ENCODE measurements at regions not wholly inside any gene's neighbourhood (a gene's known extent, or its start where the extent isn't known, plus 50 kb on each side); places are given as distances from the start of the nearest gene placed in this dataset.

DNA sequence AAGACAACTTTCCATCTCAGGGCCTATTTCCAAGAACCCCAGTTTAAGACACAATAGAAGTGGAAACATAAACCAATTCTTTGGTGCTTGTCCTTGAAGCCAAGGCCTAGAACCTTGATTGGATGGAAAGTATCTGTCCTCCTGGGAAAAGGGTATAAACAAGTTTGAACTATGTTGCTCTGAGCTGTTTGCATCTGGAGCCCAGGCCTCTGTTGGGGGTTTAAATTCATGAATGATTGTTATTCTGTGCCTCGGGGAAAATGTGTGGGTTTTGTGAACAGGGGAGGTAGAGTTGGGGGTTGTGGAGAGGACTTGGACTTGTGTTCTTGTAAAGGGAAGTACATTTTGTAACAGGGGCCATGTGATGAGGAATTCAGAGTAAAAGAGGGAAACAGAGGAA is 406.1 kb downstream of the SLC4A3 start:
- 12 to 17% (median 14%) methylated on average over 1 of the region's 1 CpG for WGBS, 3 donors
- peak overlapping the region in 1 of 2 donors; percentile 61 for H3K27ac ChIP-seq
- no peaks in the 10 kb centered on the region for H3K36me3 ChIP-seq
- no peak overlapping the region for H3K4me3 ChIP-seq
- no peak for DNase-seq
- TF ChIP-seq, protein P1, sequence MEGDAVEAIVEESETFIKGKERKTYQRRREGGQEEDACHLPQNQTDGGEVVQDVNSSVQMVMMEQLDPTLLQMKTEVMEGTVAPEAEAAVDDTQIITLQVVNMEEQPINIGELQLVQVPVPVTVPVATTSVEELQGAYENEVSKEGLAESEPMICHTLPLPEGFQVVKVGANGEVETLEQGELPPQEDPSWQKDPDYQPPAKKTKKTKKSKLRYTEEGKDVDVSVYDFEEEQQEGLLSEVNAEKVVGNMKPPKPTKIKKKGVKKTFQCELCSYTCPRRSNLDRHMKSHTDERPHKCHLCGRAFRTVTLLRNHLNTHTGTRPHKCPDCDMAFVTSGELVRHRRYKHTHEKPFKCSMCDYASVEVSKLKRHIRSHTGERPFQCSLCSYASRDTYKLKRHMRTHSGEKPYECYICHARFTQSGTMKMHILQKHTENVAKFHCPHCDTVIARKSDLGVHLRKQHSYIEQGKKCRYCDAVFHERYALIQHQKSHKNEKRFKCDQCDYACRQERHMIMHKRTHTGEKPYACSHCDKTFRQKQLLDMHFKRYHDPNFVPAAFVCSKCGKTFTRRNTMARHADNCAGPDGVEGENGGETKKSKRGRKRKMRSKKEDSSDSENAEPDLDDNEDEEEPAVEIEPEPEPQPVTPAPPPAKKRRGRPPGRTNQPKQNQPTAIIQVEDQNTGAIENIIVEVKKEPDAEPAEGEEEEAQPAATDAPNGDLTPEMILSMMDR (IDR thresholded peaks at IDR 0.05) = no peak
- TF ChIP-seq POLR2A (IDR thresholded peaks at IDR 0.05) (no peak), EP300 (IDR thresholded peaks at IDR 0.05) (no peak)
- no peaks in the 10 kb centered on the region for H3K27me3 ChIP-seq
- H3K4me1 ChIP-seq (ENCODE audit: insufficient read depth) = peaks cover 11% of the 10 kb centered on the region
- no peaks in the 10 kb centered on the region for H3K9me3 ChIP-seq
- intact Hi-C loops (cut with DNase I) = no loop called here

DNA sequence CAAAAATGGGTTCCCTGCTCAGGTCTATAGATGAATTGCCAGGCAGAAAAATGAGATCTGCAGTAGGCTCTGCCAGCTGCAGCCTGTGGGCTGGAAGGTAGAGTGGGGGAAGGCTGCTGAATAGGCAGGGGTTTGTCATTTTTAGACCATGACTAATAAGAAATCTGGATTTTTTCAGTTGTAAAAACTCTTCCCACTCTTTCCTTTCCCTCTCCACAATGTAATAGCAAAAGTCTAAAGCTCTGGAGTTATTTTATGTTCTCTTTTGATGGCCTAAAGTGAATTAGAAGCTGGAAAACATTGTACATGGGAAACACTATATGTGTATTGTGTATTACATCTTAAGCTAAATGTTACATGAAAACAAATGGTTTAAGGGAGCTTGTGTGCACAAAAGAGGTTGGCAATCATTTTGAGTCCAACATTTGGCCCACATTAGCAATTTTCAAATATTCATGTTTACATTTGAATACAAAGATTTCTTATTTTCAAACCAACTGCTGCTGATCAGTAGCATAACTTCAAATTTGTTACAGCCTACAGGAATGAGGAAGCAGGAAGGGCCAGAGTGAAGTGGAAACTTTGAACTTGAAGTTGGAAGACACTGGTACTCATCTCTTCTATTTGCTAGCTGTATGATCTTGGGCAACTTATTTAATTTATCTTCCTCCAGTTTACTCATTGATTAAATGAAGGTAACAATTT is 407.1 kb downstream of the SLC4A3 start:
- Histone ChIP-seq H3K36me3 (no peaks in the 10 kb centered on the region), H3K4me1 (ENCODE audit: insufficient read depth) (peaks cover 12% of the 10 kb centered on the region), H3K4me3 (no peak overlapping the region), H3K27me3 (no peaks in the 10 kb centered on the region), H3K27ac (peak overlapping the region in 1 of 2 donors; percentile 61), H3K9me3 (no peaks in the 10 kb centered on the region)
- DNase-seq = peak in 1 of 5 donors; percentile 32
- intact Hi-C loops (cut with DNase I) = no loop called here
- TF ChIP-seq EP300 (IDR thresholded peaks at IDR 0.05) = no peak
- TF ChIP-seq POLR2A (IDR thresholded peaks at IDR 0.05) = no peak
- TF ChIP-seq, protein P1 (IDR thresholded peaks at IDR 0.05) = no peak

DNA sequence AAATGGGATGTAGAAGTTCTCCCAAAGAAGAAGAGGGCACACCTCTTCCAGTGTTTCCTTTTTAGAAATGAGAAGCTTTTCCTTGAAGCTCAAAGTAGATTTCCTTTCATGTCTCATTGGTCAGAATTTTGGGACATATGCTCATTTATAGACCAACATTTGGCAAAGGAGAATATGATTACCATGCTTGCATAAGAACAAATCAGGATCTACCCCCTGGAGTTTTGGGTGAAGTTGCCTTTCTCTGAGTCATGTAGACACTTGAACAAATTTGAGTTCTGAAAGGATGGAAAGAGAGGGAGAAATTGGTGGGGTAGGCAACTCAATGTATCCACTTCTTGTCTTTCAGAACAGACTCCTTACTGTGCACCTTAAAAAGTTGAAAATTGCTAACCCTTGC is 409.0 kb downstream of the SLC4A3 start:
- TF ChIP-seq EP300 (IDR thresholded peaks at IDR 0.05) (no peak), POLR2A (IDR thresholded peaks at IDR 0.05) (no peak)
- TF ChIP-seq, protein P1 (IDR thresholded peaks at IDR 0.05) = no peak
- intact Hi-C loops (cut with DNase I) = no loop called here
- Histone ChIP-seq H3K36me3 (no peaks in the 10 kb centered on the region), H3K4me1 (ENCODE audit: insufficient read depth) (peaks cover 14% of the 10 kb centered on the region), H3K27ac (no peak overlapping the region), H3K4me3 (no peak overlapping the region), H3K9me3 (no peaks in the 10 kb centered on the region), H3K27me3 (no peaks in the 10 kb centered on the region)
- DNase-seq = no peak

DNA sequence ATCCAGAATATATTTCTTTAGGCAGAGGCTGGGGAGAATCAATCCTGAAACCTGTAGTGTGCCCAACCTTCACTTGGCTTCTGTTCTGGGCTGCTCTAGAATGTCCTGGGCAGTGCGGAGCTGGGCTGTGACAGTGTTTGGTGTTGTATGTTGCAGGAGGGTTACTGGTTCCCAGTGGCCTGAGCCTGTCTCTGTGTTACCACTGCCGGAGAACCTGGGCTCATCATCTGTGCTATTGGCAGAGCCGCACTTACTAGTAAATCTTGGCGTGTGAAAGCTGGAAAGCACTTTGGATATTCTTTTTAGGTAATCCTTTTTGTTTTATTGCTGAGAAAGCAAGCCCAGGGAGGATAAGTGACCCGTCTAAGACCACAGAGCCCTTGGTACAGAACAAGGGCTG is 412.9 kb downstream of the SLC4A3 start:
- no peaks in the 10 kb centered on the region for H3K27me3 ChIP-seq
- intact Hi-C loops (cut with DNase I) = no loop called here
- no peaks in the 10 kb centered on the region for H3K36me3 ChIP-seq
- no peak for TF ChIP-seq EP300 (IDR thresholded peaks at IDR 0.05)
- TF ChIP-seq, protein P1 (IDR thresholded peaks at IDR 0.05) = no peak
- no peak for TF ChIP-seq POLR2A (IDR thresholded peaks at IDR 0.05)
- no peak overlapping the region for H3K27ac ChIP-seq
- no peak for DNase-seq
- WGBS, 3 donors = 90 to 97% (median 97%) methylated on average over 5 of the region's 5 CpGs
- peaks cover 9% of the 10 kb centered on the region for H3K4me1 ChIP-seq (ENCODE audit: insufficient read depth)
- no peaks in the 10 kb centered on the region for H3K9me3 ChIP-seq
- no peak overlapping the region for H3K4me3 ChIP-seq
